IMR-90 (cell line): ENCODE measurements at regions not wholly inside any gene's neighbourhood (a gene's known extent, or its start where the extent isn't known, plus 50 kb on each side); places are given as distances from the start of the nearest gene placed in this dataset.

Experiments
- ATAC-seq: fragments of 200-7000 bp; cut with Tn5 transposase; 2 replicates; pipeline ENCODE4 v1.9.1; 2020; ENCODE audit warnings: low read depth, mild to moderate bottlenecking, moderate library complexity
- BruUV-seq: library from RNA; stranded (reverse); fragments of 400-500 nt; replicated peaks from 2 replicates; lab custom pipeline; 2021; lab: Mats Ljungman, UMichigan
- CTCF ChIA-PET: fragments of 300-600 bp; formaldehyde crosslinking; extraction: SDS; loops from one replicate; lab custom pipeline; 2021; ENCODE audit warnings: antibody characterized with exemption; lab: Yijun Ruan, JAX
- POLR2A ChIA-PET: fragments of 300-600 bp; sonication (Branson Sonifier 250); formaldehyde crosslinking; loops from one replicate; lab custom pipeline; 2022; ENCODE audit warnings: antibody characterized with exemption; ENCODE audit not compliant: unreplicated experiment; lab: Charles Lee
- DNase-seq: peaks from one replicate; pipeline ENCODE4 v3.0.0; 2013
- H2AFZ ChIP-seq: replicated peaks from 2 replicates; pipeline ENCODE3; 2013; ENCODE audit warnings: low read length, mild to moderate bottlenecking; ENCODE audit not compliant: poor library complexity
- H2AK5ac ChIP-seq: 2 replicates; pipeline ENCODE4 v1.6.1; 2013; ENCODE audit warnings: low read depth, low read length, inconsistent platforms
- H2AK9ac ChIP-seq: replicated peaks from 2 replicates; pipeline ENCODE3; 2013; ENCODE audit warnings: mild to moderate bottlenecking, low read depth, low read length, moderate library complexity; ENCODE audit not compliant: poor library complexity
- H2BK120ac ChIP-seq: 2 replicates; pipeline ENCODE4 v1.6.1; 2013; ENCODE audit warnings: low read depth, low read length, inconsistent platforms
- H2BK15ac ChIP-seq: 3 replicates; pipeline ENCODE4 v1.6.1; 2013; ENCODE audit warnings: low read depth, low read length, inconsistent platforms
- H2BK20ac ChIP-seq: 2 replicates; pipeline ENCODE4 v1.6.1; 2013; ENCODE audit warnings: low read depth, mild to moderate bottlenecking, inconsistent platforms, low read length, moderate library complexity
- H2BK5ac ChIP-seq: 2 replicates; pipeline ENCODE4 v1.6.1; 2013; ENCODE audit warnings: mild to moderate bottlenecking, low read depth, low read length, inconsistent platforms; ENCODE audit not compliant: poor library complexity, severe bottlenecking
- H3K14ac ChIP-seq: replicated peaks from 2 replicates; pipeline ENCODE4 v1.6.1; 2013; ENCODE audit warnings: low read depth, low read length, inconsistent platforms
- H3K18ac ChIP-seq: 2 replicates; pipeline ENCODE4 v1.6.1; 2013; ENCODE audit warnings: low read depth, low read length, control low read depth
- H3K23ac ChIP-seq: 2 replicates; pipeline ENCODE4 v1.6.1; 2013; ENCODE audit warnings: low read depth, low read length, inconsistent platforms
- H3K27ac ChIP-seq: 2 replicates; pipeline ENCODE4 v1.5.1; 2013; ENCODE audit warnings: mild to moderate bottlenecking, control low read depth, low read length; ENCODE audit not compliant: insufficient read depth
- H3K27me3 ChIP-seq: 2 replicates; pipeline ENCODE4 v1.6.1; 2013; ENCODE audit warnings: low read length; ENCODE audit not compliant: control insufficient read depth, insufficient read depth
- H3K36me3 ChIP-seq: 2 replicates; pipeline ENCODE4 v1.6.1; 2013; ENCODE audit warnings: low read length, mixed read lengths; ENCODE audit not compliant: control insufficient read depth, insufficient read depth
- H3K4ac ChIP-seq: 2 replicates; pipeline ENCODE4 v1.6.1; 2013; ENCODE audit warnings: low read depth, low read length, inconsistent platforms
- H3K4me1 ChIP-seq: 2 replicates; pipeline ENCODE4 v1.6.1; 2013; ENCODE audit warnings: low read length, mixed read lengths; ENCODE audit not compliant: control insufficient read depth, insufficient read depth
- H3K4me2 ChIP-seq: 2 replicates; pipeline ENCODE4 v1.6.1; 2013; ENCODE audit warnings: low read depth, mild to moderate bottlenecking, control low read depth, low read length, moderate library complexity
- H3K4me3 ChIP-seq: 2 replicates; pipeline ENCODE4 v1.5.1; 2013; ENCODE audit warnings: low read depth, mild to moderate bottlenecking, control low read depth, low read length, moderate library complexity; ENCODE audit not compliant: insufficient read depth
- H3K56ac ChIP-seq: 2 replicates; pipeline ENCODE4 v1.6.1; 2013; ENCODE audit warnings: low read length, inconsistent platforms; ENCODE audit not compliant: insufficient read depth; ENCODE audit errors: extremely low read depth
- H3K79me1 ChIP-seq, 2 experiments: 2 replicates each; pipeline ENCODE4 v1.6.1; 2013; ENCODE audit warnings: low read length in 2 of 2, inconsistent platforms in 1 of 2, low read depth in 1 of 2
- H3K9ac ChIP-seq: 2 replicates; pipeline ENCODE4 v1.6.1; 2013; ENCODE audit warnings: low read depth, low read length, control low read depth
- H3K9me1 ChIP-seq: 2 replicates; pipeline ENCODE4 v1.6.1; 2013; ENCODE audit warnings: low read length, inconsistent platforms; ENCODE audit not compliant: insufficient read depth
- H3K9me3 ChIP-seq: 2 replicates; pipeline ENCODE4 v1.6.1; 2013; ENCODE audit warnings: low read length; ENCODE audit not compliant: control insufficient read depth, insufficient read depth
- H4K20me1 ChIP-seq: 2 replicates; pipeline ENCODE4 v1.6.1; 2013; ENCODE audit warnings: low read length, inconsistent platforms; ENCODE audit not compliant: insufficient read depth
- H4K5ac ChIP-seq: 2 replicates; pipeline ENCODE4 v1.6.1; 2013; ENCODE audit warnings: mild to moderate bottlenecking, low read depth, low read length, control low read depth
- H4K8ac ChIP-seq, 2 experiments: 2 replicates each; pipeline ENCODE4 v1.6.1; 2013; ENCODE audit warnings: low read depth in 2 of 2, low read length in 2 of 2, control low read depth in 1 of 2, inconsistent platforms in 1 of 2
- H4K91ac ChIP-seq: 2 replicates; pipeline ENCODE4 v1.6.1; 2013; ENCODE audit warnings: low read depth, low read length, inconsistent platforms; ENCODE audit not compliant: insufficient read depth
- CEBPB ChIP-seq: IDR thresholded peaks from 2 replicates; pipeline ENCODE4 v1.6.1; 2012; ENCODE audit warnings: low read depth, low read length, improper control_type of control experiment
- CHD1 ChIP-seq: IDR thresholded peaks from 2 replicates; pipeline ENCODE4 v1.6.1; 2012; ENCODE audit warnings: low read depth, low read length, improper control_type of control experiment
- CTCF ChIP-seq: conservative IDR thresholded peaks from 2 replicates; pipeline ENCODE4 v1.5.1; 2012; ENCODE audit warnings: mild to moderate bottlenecking, low read depth, low read length, improper control_type of control experiment
- ELK1 ChIP-seq: fragments of 150-350 bp; IDR thresholded peaks from 2 replicates; pipeline ENCODE4 v1.6.1; 2016; ENCODE audit warnings: low read depth, mild to moderate bottlenecking, low read length, moderate library complexity, borderline replicate concordance
- MAFK ChIP-seq: IDR thresholded peaks from 2 replicates; pipeline ENCODE4 v1.6.1; 2012; ENCODE audit warnings: low read depth, low read length, improper control_type of control experiment
- MXI1 ChIP-seq: IDR thresholded peaks from 2 replicates; pipeline ENCODE4 v1.6.1; 2012; ENCODE audit warnings: low read depth, mild to moderate bottlenecking, low read length, moderate library complexity, borderline replicate concordance
- NFE2L2 ChIP-seq: fragments of 150-350 bp; IDR thresholded peaks from 2 replicates; pipeline ENCODE4 v1.6.1; 2016; ENCODE audit warnings: low read depth, mild to moderate bottlenecking, low read length
- RAD21 ChIP-seq: IDR thresholded peaks from 2 replicates; pipeline ENCODE4 v1.6.1; 2012; ENCODE audit warnings: low read length, improper control_type of control experiment
- RCOR1 ChIP-seq: IDR thresholded peaks from 2 replicates; pipeline ENCODE4 v1.6.1; 2012; ENCODE audit warnings: mild to moderate bottlenecking, low read length, improper control_type of control experiment; ENCODE audit not compliant: insufficient replicate concordance
- RFX5 ChIP-seq: IDR thresholded peaks from 2 replicates; pipeline ENCODE4 v1.8.0; 2012; ENCODE audit warnings: low read depth, mild to moderate bottlenecking, low read length, moderate library complexity
- USF2 ChIP-seq: fragments of 150-350 bp; IDR thresholded peaks from 2 replicates; pipeline ENCODE4 v1.6.1; 2017; ENCODE audit warnings: mild to moderate bottlenecking, antibody characterized with exemption, low read length, low read depth
- WGBS, 2 experiments: methylation state at CpG; one replicate each; pipeline versions ENCODE4 v1.1.5 to v1.1.7; 2013; ENCODE audit warnings: missing lambda C conversion rate in 2 of 2; ENCODE audit not compliant: insufficient read length in 1 of 2; ENCODE audit errors: extremely low coverage in 2 of 2; 5-methylcytosine and 5-hydroxymethylcytosine counted together
- dilution Hi-C: fragments of 300-500 bp; cut with HindIII; formaldehyde crosslinking; loops from one replicate; pipeline ENCODE4 v1.14.3; 2018; ENCODE audit warnings: low sequenced_read_pairs; ENCODE audit not compliant: unreplicated experiment
- in situ Hi-C: fragments of 300-500 bp; cut with MboI; formaldehyde crosslinking; loops from 3 replicates; pipeline ENCODE4 v1.14.3; 2019; ENCODE audit warnings: low sequenced_read_pairs, inconsistent platforms, mixed read lengths
- intact Hi-C: fragments of 100-400 bp; cut with micrococcal nuclease; formaldehyde crosslinking; loops from 2 replicates; pipeline ENCODE4 v1.10.0; 2022

GRCh38 chr21:35749904-35750303, 310.4 kb downstream of the SETD4 start:
- Histone ChIP-seq H2AFZ (no peak overlapping the region), H3K4me2 (no peak overlapping the region), H2BK120ac (no peak overlapping the region), H2BK20ac (no peak overlapping the region), H3K4me1 (peaks cover 2% of the 10 kb centered on the region; the same call in 1 of the 2 replicates), H2BK15ac (no peak overlapping the region), H4K20me1 (no peaks in the 10 kb centered on the region), H3K36me3 (no peaks in the 10 kb centered on the region), H3K56ac (no peak overlapping the region), H4K5ac (no peak overlapping the region), H2AK5ac (no peak overlapping the region), H3K4ac (no peak overlapping the region), H3K14ac (no peak overlapping the region), H4K8ac (no peak overlapping the region), H2BK5ac (no peak overlapping the region), H3K9me1 (peaks cover 6% of the 10 kb centered on the region; the same call in 1 of the 2 replicates), H3K4me3 (no peak overlapping the region), H3K27me3 (peaks cover 10% of the 10 kb centered on the region), H4K91ac (no peak overlapping the region), H2AK9ac (no peak overlapping the region), H3K23ac (no peak overlapping the region), H3K9me3 (peaks cover 3% of the 10 kb centered on the region), H3K79me1 (no peaks in the 10 kb centered on the region), H3K27ac (no peak overlapping the region), H3K18ac (no peak overlapping the region), H3K9ac (no peak overlapping the region)
- DNase-seq = no peak
- dilution Hi-C loops = no loop called here
- no TSS peak for BruUV-seq
- intact Hi-C loops = no loop called here
- no CpG with 5 or more reads among the region's 3 CpGs for WGBS, 2 experiments
- in situ Hi-C loops = no loop called here
- TF ChIP-seq CTCF = no peak
- no peak for TF ChIP-seq CEBPB
- TF ChIP-seq MXI1 = no peak
- no peak for TF ChIP-seq NFE2L2
- TF ChIP-seq MAFK = no peak
- TF ChIP-seq RCOR1 = no peak
- no peak for TF ChIP-seq CHD1
- no peak for TF ChIP-seq ELK1
- no peak for TF ChIP-seq RFX5
- no peak for TF ChIP-seq RAD21
- TF ChIP-seq USF2 = no peak
- CTCF ChIA-PET = interaction anchor here (0.6 kb wide), 1 partner anchor 23 kb away, joined by 3 read pairs; no protein-coding TSS in a partner anchor
- ATAC-seq = no peak
- POLR2A ChIA-PET = no interaction called here
